LNCaP clone FGC (cell line): ENCODE measurements at regions not wholly inside any gene's neighbourhood (a gene's known extent, or its start where the extent isn't known, plus 50 kb on each side); places are given as distances from the start of the nearest gene placed in this dataset.

Experiments
- DNase-seq: peaks from one replicate; pipeline ENCODE4 v3.0.0-alpha.2; 2011; ENCODE audit warnings: low read depth
- H3K4me3 ChIP-seq: 2 replicates; pipeline ENCODE4 v1.5.1; 2011; ENCODE audit warnings: mild to moderate bottlenecking, low read depth, low read length, control low read depth
- TF ChIP-seq, protein P1 (sequence below): IDR thresholded peaks from 2 replicates; pipeline ENCODE4 v1.5.1; 2012; ENCODE audit warnings: mild to moderate bottlenecking; ENCODE audit not compliant: control insufficient read depth, insufficient read depth; ENCODE audit errors: extremely low read depth

DNA sequence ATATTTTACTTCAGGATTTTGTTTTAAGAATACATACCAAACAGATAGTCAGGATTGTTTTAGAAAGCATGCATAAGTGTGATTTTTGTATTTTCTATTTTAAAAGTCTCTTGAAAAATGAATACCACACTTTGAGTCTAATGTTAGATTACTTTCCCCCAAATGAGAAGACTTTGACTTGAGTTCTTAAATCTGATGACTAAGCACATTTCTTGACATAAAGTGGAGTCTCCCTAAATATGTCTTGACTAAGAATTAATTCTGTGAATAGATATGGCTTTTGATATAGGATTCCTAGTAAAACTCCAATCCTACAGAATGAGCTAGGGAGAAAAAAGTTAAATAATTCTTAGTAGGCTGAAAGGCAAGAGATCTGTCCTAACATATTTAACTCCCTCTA, 624.2 kb upstream of the SPRY2 start:
- H3K4me3 ChIP-seq, result no peak overlapping the region
- TF ChIP-seq, protein P1, sequence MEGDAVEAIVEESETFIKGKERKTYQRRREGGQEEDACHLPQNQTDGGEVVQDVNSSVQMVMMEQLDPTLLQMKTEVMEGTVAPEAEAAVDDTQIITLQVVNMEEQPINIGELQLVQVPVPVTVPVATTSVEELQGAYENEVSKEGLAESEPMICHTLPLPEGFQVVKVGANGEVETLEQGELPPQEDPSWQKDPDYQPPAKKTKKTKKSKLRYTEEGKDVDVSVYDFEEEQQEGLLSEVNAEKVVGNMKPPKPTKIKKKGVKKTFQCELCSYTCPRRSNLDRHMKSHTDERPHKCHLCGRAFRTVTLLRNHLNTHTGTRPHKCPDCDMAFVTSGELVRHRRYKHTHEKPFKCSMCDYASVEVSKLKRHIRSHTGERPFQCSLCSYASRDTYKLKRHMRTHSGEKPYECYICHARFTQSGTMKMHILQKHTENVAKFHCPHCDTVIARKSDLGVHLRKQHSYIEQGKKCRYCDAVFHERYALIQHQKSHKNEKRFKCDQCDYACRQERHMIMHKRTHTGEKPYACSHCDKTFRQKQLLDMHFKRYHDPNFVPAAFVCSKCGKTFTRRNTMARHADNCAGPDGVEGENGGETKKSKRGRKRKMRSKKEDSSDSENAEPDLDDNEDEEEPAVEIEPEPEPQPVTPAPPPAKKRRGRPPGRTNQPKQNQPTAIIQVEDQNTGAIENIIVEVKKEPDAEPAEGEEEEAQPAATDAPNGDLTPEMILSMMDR, result no peak
- DNase-seq, result no peak

DNA sequence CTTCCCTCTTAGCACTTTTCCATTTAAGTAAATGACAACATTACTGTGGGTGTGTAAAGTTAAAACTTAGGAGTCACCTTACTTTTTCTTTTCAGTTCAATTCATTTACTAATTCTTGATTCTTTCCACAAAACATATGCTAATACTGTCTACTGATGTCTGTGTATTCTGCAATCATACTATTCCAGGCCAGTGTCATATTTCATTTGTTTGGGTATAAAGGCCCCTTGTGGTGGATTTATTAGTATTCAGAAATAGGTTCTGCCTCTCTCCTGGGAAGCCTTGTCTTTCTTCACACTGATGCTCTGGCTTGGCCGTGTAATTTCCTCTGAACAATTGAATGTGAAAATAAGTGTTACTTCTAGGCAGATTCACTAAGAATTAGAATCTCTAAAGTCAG, 621.9 kb upstream of the SPRY2 start:
- no peak for DNase-seq
- no peak overlapping the region for H3K4me3 ChIP-seq
- TF ChIP-seq, protein P1, result no peak

DNA sequence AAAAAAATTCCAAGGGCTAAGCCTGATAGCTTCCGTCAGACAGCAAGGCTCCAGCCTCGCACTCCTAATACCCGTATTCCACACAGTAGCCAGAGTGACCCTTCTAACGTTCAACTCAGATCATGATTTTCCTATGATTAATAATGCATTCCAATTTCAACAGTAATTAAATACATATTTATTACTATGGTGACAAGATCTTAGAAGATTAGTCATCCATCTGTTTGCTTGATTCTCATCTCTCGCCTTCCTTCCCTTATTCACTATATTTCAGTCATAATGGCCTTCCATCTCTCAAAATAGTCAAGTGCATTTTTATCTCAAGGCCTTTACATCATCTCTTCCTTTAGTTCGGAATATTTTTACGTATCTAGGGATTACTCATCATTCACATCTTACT, 621.2 kb upstream of the SPRY2 start:
- TF ChIP-seq, protein P1, result no peak
- no peak for DNase-seq
- no peak overlapping the region for H3K4me3 ChIP-seq

DNA sequence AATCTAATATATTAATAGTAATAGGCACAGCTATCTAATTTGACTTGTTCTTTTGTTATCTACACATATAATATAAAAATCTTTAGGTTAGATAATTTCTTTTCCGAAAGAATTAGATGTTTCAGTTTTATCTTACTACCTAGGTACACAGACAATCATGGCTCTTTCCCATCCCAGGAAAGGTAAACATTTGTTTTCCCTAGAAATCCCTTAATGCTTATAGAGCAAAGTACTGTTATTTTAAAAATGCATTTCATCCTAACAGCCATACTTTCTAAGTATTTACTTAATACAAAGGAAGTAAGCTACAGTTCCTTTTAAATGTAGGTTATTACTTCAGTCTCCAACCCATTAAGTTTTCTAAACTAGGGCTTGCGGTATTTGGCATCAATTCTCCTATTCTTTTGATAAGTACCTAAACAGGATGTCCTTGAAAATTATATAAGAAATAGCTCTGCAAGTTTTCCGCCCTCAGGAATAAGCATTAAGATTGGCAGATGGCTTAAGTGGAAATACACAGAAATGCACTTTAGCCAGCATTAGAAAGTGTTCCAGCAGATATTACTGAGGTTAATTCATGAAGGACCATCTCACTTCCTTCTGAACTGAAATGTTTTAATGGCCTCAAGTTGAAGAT, 616.2 kb upstream of the SPRY2 start:
- no peak for DNase-seq
- TF ChIP-seq, protein P1, result no peak

DNA sequence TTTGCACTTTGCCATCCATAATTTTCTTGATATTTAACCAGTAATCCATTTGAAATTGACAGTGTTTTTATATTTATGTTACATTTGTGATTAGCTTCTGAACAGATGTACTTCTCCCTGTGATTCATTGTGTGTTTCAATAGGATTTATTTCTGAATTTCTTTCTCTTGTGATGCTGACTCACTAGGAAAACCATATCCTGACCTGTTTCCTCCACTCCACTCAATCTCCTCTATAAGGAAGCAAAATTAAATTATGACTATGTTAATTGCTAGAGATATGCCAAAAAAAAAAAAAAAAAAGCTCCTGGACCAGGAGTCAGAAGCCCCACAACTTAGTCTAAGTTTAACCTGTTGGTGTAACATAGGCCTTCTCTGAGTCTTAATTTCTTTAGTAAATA, 614.6 kb upstream of the SPRY2 start:
- H3K4me3 ChIP-seq, result no peak overlapping the region
- TF ChIP-seq, protein P1, result no peak
- no peak for DNase-seq

More for the DNA sequence above, 616.2 kb upstream of the SPRY2 start:
- H3K4me3 ChIP-seq, result no peak overlapping the region

DNA sequence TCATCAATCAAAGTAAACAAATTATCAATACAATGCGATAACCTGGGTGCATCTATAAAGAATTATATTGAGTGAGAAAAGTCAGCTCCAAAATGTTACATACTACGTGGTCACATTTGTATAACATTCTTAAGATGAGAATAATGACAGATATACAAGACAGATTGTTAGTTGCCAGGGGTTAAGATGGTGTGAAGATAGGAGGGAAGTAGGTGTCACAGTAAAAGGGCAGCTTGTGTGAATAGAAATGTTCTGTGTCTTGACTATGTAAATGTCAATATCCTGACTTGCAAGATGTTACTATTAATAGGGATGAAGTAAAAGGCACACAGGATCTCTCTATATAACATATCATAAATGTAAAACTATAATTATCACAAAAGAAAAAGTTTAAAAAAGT, 611.2 kb upstream of the SPRY2 start:
- H3K4me3 ChIP-seq, result no peak overlapping the region
- DNase-seq, result no peak
- TF ChIP-seq, protein P1, result no peak
